OCI-LY7 (cell line): ENCODE measurements at regions not wholly inside any gene's neighbourhood (a gene's known extent, or its start where the extent isn't known, plus 50 kb on each side); places are given as distances from the start of the nearest gene placed in this dataset.

Experiments used
- BruUV-seq: library from RNA; stranded (reverse); fragments of 400-500 nt; replicated peaks from 2 replicates; lab custom pipeline; 2021; lab: Mats Ljungman, UMichigan
- CTCF ChIA-PET: fragments of 300-600 bp; sonication (Branson Sonifier 250); formaldehyde crosslinking; loops from one replicate; lab custom pipeline; 2022; ENCODE audit warnings: antibody characterized with exemption; ENCODE audit not compliant: unreplicated experiment; lab: Charles Lee
- POLR2A ChIA-PET: fragments of 300-600 bp; sonication (Branson Sonifier 250); formaldehyde crosslinking; loops from one replicate; lab custom pipeline; 2022; ENCODE audit warnings: antibody characterized with exemption; lab: Charles Lee
- DNase-seq: peaks from one replicate; pipeline ENCODE4 v3.0.0-alpha.2; 2015; ENCODE audit warnings: low spot score
- H2AFZ ChIP-seq: fragments of 200-600 bp; sonication (generic), shearing (Covaris generic); 2 replicates; pipeline ENCODE4 v1.6.1; 2014; ENCODE audit warnings: mild to moderate bottlenecking, antibody characterized with exemption, low read length, moderate library complexity
- H3K27ac ChIP-seq: fragments of 200-600 bp; sonication (generic); 2 replicates; pipeline ENCODE4 v1.5.1; 2014; ENCODE audit warnings: mixed run types, low read depth, mild to moderate bottlenecking, moderate library complexity, low read length, inconsistent platforms; ENCODE audit not compliant: poor library complexity, severe bottlenecking
- H3K36me3 ChIP-seq: fragments of 200-600 bp; sonication (generic); 2 replicates; pipeline ENCODE4 v1.6.1; 2014; ENCODE audit warnings: mild to moderate bottlenecking, antibody characterized with exemption, low read length, moderate library complexity, mixed read lengths; ENCODE audit not compliant: insufficient read depth
- H3K4me1 ChIP-seq: fragments of 200-600 bp; sonication (generic); 2 replicates; pipeline ENCODE4 v1.5.1; 2014; ENCODE audit warnings: mild to moderate bottlenecking, low read length; ENCODE audit not compliant: insufficient read depth, poor library complexity, severe bottlenecking
- H3K4me2 ChIP-seq: fragments of 200-600 bp; sonication (generic); 2 replicates; pipeline ENCODE4 v1.6.1; 2014; ENCODE audit warnings: mild to moderate bottlenecking, low read length
- H3K4me3 ChIP-seq: fragments of 200-600 bp; sonication (generic); 2 replicates; pipeline ENCODE4 v1.5.1; 2014; ENCODE audit warnings: mild to moderate bottlenecking, low read depth, low read length; ENCODE audit not compliant: poor library complexity, severe bottlenecking
- H3K79me2 ChIP-seq: fragments of 200-600 bp; sonication (generic); 2 replicates; pipeline ENCODE4 v1.6.1; 2016; ENCODE audit warnings: low read depth, mild to moderate bottlenecking, low read length, moderate library complexity, mixed read lengths; ENCODE audit not compliant: insufficient read depth
- H3K9me2 ChIP-seq: fragments of 200-600 bp; sonication (generic); 2 replicates; pipeline ENCODE4 v1.6.1; 2016; ENCODE audit warnings: mild to moderate bottlenecking, low read length, mixed read lengths; ENCODE audit not compliant: insufficient read depth
- H3K9me3 ChIP-seq: fragments of 200-600 bp; sonication (generic); 2 replicates; pipeline ENCODE4 v1.6.1; 2014; ENCODE audit warnings: mild to moderate bottlenecking, mixed run types, low read length, mixed read lengths
- H4K20me1 ChIP-seq: fragments of 200-600 bp; sonication (generic); 2 replicates; pipeline ENCODE4 v1.6.1; 2014; ENCODE audit warnings: mild to moderate bottlenecking, antibody characterized with exemption, low read length, moderate library complexity, mixed read lengths; ENCODE audit not compliant: insufficient read depth
- EZH2phosphoT487 ChIP-seq: fragments of 200-600 bp; sonication (generic); IDR thresholded peaks from 2 replicates; pipeline ENCODE4 v1.6.1; 2018; ENCODE audit warnings: low read depth, borderline replicate concordance, mild to moderate bottlenecking, mixed run types, antibody characterized with exemption, low read length, moderate library complexity, mixed read lengths
- intact Hi-C: fragments of 100-400 bp; cut with micrococcal nuclease; formaldehyde crosslinking; loops from one replicate; pipeline ENCODE4 v1.10.0; 2022; ENCODE audit not compliant: unreplicated experiment
- TF ChIP-seq, protein P1 (sequence below): fragments of 200-600 bp; sonication (generic); conservative IDR thresholded peaks from 2 replicates; pipeline ENCODE4 v1.5.1; 2014; ENCODE audit warnings: mild to moderate bottlenecking, antibody characterized with exemption, low read length, moderate library complexity, mixed read lengths

DNA sequence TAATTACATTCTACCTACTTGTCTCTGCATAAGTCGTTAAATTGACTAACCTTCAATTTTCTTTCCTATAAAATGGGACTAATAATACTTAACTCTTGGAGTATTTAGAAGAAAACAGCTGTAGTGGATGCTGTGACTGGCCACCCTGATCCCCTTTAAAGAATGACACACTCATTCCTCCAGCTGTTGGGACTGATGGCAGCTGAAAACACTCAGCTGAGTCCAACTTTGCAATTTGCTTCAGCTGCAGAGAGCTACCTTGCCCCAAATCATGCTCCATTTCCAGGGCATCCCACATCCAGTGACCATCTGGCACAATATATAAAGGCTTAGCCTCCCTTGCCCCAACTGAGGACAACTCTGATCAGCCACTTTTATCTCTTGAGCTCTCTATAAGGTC is 89.1 kb downstream of the MID1IP1 start:
- DNase-seq: no peak
- Histone ChIP-seq H2AFZ (no peak overlapping the region), H4K20me1 (no peaks in the 10 kb centered on the region), H3K4me3 (no peak overlapping the region), H3K36me3 (no peaks in the 10 kb centered on the region), H3K9me3 (no peaks in the 10 kb centered on the region), H3K79me2 (no peaks in the 10 kb centered on the region), H3K4me1 (peaks cover 13% of the 10 kb centered on the region), H3K9me2 (no peaks in the 10 kb centered on the region), H3K27ac (no peak overlapping the region), H3K4me2 (no peak overlapping the region)
- no TSS peak for BruUV-seq
- ChIA-PET CTCF (interaction anchor here (0.7 kb wide), 1 partner anchor 16 kb away, joined by 3 read pairs; no protein-coding TSS in a partner anchor), POLR2A (interaction anchor here (1.0 to 3.0 kb wide), 2 partner anchors 11 to 83 kb away, joined by 3 to 19 read pairs; no protein-coding TSS in a partner anchor)
- intact Hi-C loops: no loop called here
- TF ChIP-seq, protein P1, sequence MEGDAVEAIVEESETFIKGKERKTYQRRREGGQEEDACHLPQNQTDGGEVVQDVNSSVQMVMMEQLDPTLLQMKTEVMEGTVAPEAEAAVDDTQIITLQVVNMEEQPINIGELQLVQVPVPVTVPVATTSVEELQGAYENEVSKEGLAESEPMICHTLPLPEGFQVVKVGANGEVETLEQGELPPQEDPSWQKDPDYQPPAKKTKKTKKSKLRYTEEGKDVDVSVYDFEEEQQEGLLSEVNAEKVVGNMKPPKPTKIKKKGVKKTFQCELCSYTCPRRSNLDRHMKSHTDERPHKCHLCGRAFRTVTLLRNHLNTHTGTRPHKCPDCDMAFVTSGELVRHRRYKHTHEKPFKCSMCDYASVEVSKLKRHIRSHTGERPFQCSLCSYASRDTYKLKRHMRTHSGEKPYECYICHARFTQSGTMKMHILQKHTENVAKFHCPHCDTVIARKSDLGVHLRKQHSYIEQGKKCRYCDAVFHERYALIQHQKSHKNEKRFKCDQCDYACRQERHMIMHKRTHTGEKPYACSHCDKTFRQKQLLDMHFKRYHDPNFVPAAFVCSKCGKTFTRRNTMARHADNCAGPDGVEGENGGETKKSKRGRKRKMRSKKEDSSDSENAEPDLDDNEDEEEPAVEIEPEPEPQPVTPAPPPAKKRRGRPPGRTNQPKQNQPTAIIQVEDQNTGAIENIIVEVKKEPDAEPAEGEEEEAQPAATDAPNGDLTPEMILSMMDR: no peak
- no peak for TF ChIP-seq EZH2phosphoT487

DNA sequence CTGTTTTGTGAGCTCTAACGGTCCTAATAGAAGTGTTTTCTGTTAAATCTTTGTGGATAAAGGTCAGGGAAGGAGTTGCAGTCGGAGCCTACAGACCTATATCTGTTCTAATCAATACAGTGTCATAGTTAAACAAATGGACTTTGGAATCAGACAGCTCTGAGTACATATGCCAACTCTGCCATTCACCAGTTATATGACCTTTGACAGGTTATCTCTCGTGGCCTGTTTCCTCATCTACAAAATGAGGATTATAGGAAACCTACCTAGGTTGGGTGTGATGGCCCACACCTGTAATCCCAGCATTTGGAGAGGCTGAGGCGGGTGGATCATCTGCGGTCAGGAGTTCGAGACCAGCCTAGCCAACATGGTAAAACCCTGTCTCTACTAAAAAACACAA is 89.7 kb downstream of the MID1IP1 start:
- Histone ChIP-seq H3K79me2 (no peaks in the 10 kb centered on the region), H3K36me3 (no peaks in the 10 kb centered on the region), H3K9me3 (no peaks in the 10 kb centered on the region), H3K4me2 (peak overlapping the region; percentile 48; the same call in 1 of the 2 replicates), H3K27ac (no peak overlapping the region), H3K4me1 (peaks cover 13% of the 10 kb centered on the region), H3K9me2 (no peaks in the 10 kb centered on the region), H3K4me3 (no peak overlapping the region), H4K20me1 (no peaks in the 10 kb centered on the region), H2AFZ (no peak overlapping the region)
- intact Hi-C loops: no loop called here
- ChIA-PET CTCF (interaction anchor here (0.7 kb wide), 1 partner anchor 16 kb away, joined by 3 read pairs; no protein-coding TSS in a partner anchor), POLR2A (interaction anchor here (1.0 to 3.0 kb wide), 3 partner anchors 11 to 84 kb away, joined by 3 to 19 read pairs (median 3); no protein-coding TSS in a partner anchor)
- DNase-seq: no peak
- BruUV-seq: no TSS peak
- TF ChIP-seq, protein P1: no peak
- no peak for TF ChIP-seq EZH2phosphoT487

DNA sequence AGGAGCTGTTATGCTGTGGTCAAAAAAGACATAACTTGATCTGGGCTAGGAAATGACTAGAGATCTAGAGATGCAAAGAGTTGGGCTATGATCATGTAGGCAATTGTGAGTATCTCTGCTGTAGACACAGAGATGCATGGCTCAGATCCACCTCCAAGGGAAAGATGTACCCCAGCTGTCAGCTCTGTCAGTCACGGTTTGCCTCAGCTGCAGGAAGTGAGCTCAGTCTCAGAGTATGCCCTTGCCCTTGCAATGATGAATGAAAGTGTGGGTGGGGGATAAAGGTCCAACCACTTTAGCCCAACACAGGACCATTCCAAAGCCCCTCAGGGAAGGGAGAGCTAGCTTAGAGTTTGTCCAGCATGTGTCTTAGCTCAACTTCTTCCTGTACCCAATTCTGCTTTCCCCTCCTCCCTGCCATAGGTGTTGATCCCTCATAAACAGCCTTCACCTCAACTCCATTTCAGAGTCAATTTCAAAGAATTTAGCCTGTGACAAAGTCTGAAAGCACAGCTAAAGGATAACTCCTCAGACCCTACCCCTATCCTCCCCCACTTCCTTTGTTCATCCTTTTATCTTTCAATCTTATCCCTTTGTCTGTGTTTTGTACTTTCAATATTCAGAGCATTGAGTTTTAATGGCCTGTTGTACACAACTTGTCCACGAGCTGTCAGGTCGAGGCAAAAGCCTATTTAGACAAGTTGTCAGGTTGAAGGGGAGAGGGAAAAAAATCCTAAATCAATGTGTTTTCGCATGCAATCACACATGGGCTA is 90.6 kb downstream of the MID1IP1 start:
- Histone ChIP-seq H3K4me3 (no peak overlapping the region), H3K9me3 (no peaks in the 10 kb centered on the region), H3K4me2 (peak overlapping the region; percentile 48), H3K79me2 (no peaks in the 10 kb centered on the region), H3K36me3 (no peaks in the 10 kb centered on the region), H3K27ac (peak overlapping the region; percentile 22), H3K4me1 (peaks cover 13% of the 10 kb centered on the region), H2AFZ (peak overlapping the region; percentile 88; the same call in 1 of the 2 replicates), H3K9me2 (no peaks in the 10 kb centered on the region), H4K20me1 (no peaks in the 10 kb centered on the region)
- no TSS peak for BruUV-seq
- ChIA-PET POLR2A (interaction anchor here (0.6 to 3.0 kb wide), 5 partner anchors 9 to 1055 kb away, joined by 3 to 19 read pairs (median 4); no protein-coding TSS in a partner anchor), CTCF (interaction anchor here (1.0 kb wide), 1 partner anchor 12 kb away, joined by 3 read pairs; no protein-coding TSS in a partner anchor)
- TF ChIP-seq, protein P1: no peak
- TF ChIP-seq EZH2phosphoT487: no peak
- DNase-seq: peak; percentile 69
- intact Hi-C loops: no loop called here
